ENCODE measurements at regions not wholly inside any gene's neighbourhood (a gene's known extent, or its start where the extent isn't known, plus 50 kb on each side); places are given as distances from the start of the nearest gene placed in this dataset.
A peak's percentile ranks its signal among the peaks of the same experiment; 100 is the strongest.

- Mint-ChIP-seq H3K36me3 (ENCODE audit: low read depth) (no peaks in the 10 kb centered on the region), H3K4me3 (ENCODE audit: unreplicated experiment) (no peak overlapping the region), H3K9me3 (ENCODE audit: low read depth) (no peaks in the 10 kb centered on the region), H3K27me3 (ENCODE audit: low read depth) (no peaks in the 10 kb centered on the region), H3K27ac (ENCODE audit: unreplicated experiment) (no peak overlapping the region), H3K4me1 (ENCODE audit: low read depth) (peaks cover 27% of the 10 kb centered on the region)
- DNase-seq (ENCODE audit: low spot score), result no peak
- no peak for TF ChIP-seq CTCF (IDR thresholded peaks at IDR 0.05)
Measured at GRCh38 chr6:163937071-163937470, 522.6 kb downstream of the QKI start.

- Mint-ChIP-seq H3K27ac (ENCODE audit: unreplicated experiment) (peak overlapping the region; percentile 63), H3K4me3 (ENCODE audit: unreplicated experiment) (no peak overlapping the region), H3K4me1 (ENCODE audit: low read depth) (peaks cover 22% of the 10 kb centered on the region), H3K9me3 (ENCODE audit: low read depth) (no peaks in the 10 kb centered on the region), H3K27me3 (ENCODE audit: low read depth) (no peaks in the 10 kb centered on the region), H3K36me3 (ENCODE audit: low read depth) (no peaks in the 10 kb centered on the region)
- TF ChIP-seq CTCF (IDR thresholded peaks at IDR 0.05), result no peak
- DNase-seq (ENCODE audit: low spot score), result no peak
Measured at GRCh38 chr6:163935158-163935762, 520.7 kb downstream of the QKI start.

GRCh38 chr6:163930012-163930411 lies 515.5 kb downstream of the QKI start:
- TF ChIP-seq CTCF (IDR thresholded peaks at IDR 0.05), result no peak
- Mint-ChIP-seq H3K4me1 (ENCODE audit: low read depth) (peaks cover 6% of the 10 kb centered on the region), H3K27me3 (ENCODE audit: low read depth) (no peaks in the 10 kb centered on the region), H3K27ac (ENCODE audit: unreplicated experiment) (no peak overlapping the region), H3K9me3 (ENCODE audit: low read depth) (no peaks in the 10 kb centered on the region), H3K36me3 (ENCODE audit: low read depth) (no peaks in the 10 kb centered on the region), H3K4me3 (ENCODE audit: unreplicated experiment) (no peak overlapping the region)
- DNase-seq (ENCODE audit: low spot score), result no peak

GRCh38 chr6:163929538-163929937 lies 515.0 kb downstream of the QKI start:
- DNase-seq (ENCODE audit: low spot score), result no peak
- peaks cover 1% of the 10 kb centered on the region for H3K4me1 Mint-ChIP-seq (ENCODE audit: low read depth)
- no peak overlapping the region for H3K27ac Mint-ChIP-seq (ENCODE audit: unreplicated experiment)
- no peak for TF ChIP-seq CTCF (IDR thresholded peaks at IDR 0.05)
- no peak overlapping the region for H3K4me3 Mint-ChIP-seq (ENCODE audit: unreplicated experiment)
- H3K27me3 Mint-ChIP-seq (ENCODE audit: low read depth), result no peaks in the 10 kb centered on the region
- H3K36me3 Mint-ChIP-seq (ENCODE audit: low read depth), result no peaks in the 10 kb centered on the region
- H3K9me3 Mint-ChIP-seq (ENCODE audit: low read depth), result no peaks in the 10 kb centered on the region

GRCh38 chr6:163926642-163927041 lies 512.1 kb downstream of the QKI start:
- Mint-ChIP-seq H3K27me3 (ENCODE audit: low read depth) (no peaks in the 10 kb centered on the region), H3K9me3 (ENCODE audit: low read depth) (no peaks in the 10 kb centered on the region), H3K36me3 (ENCODE audit: low read depth) (no peaks in the 10 kb centered on the region), H3K27ac (ENCODE audit: unreplicated experiment) (no peak overlapping the region), H3K4me1 (ENCODE audit: low read depth) (no peaks in the 10 kb centered on the region), H3K4me3 (ENCODE audit: unreplicated experiment) (no peak overlapping the region)
- TF ChIP-seq CTCF (IDR thresholded peaks at IDR 0.05), result no peak
- DNase-seq (ENCODE audit: low spot score), result no peak
